PFSK-1 (cell line): ENCODE measurements at regions not wholly inside any gene's neighbourhood (a gene's known extent, or its start where the extent isn't known, plus 50 kb on each side); places are given as distances from the start of the nearest gene placed in this dataset.

Experiments
- FOXP2 ChIP-seq: optimal IDR thresholded peaks from 2 replicates; pipeline ENCODE3; 2011; ENCODE audit warnings: borderline replicate concordance, control low read depth, inconsistent platforms; ENCODE audit not compliant: insufficient read depth; ENCODE audit errors: extremely low read length, extremely low read depth
- POLR2AphosphoS5 ChIP-seq: IDR thresholded peaks from 2 replicates; pipeline ENCODE4 v1.6.1; 2012; ENCODE audit warnings: low read depth, mild to moderate bottlenecking, control low read depth, low read length, moderate library complexity
- REST ChIP-seq, 2 experiments: IDR thresholded peaks; 2 replicates each; pipeline versions ENCODE4 v1.6.1 to v1.8.0; 2011 to 2012; ENCODE audit warnings: low read depth in 2 of 2, low read length in 2 of 2, control low read depth in 1 of 2, inconsistent platforms in 1 of 2, mild to moderate bottlenecking in 1 of 2, moderate library complexity in 1 of 2; ENCODE audit not compliant: insufficient read depth in 1 of 2
- SIN3A ChIP-seq: IDR thresholded peaks from 2 replicates; pipeline ENCODE4 v1.6.1; 2012; ENCODE audit warnings: mild to moderate bottlenecking, low read length, moderate library complexity, borderline replicate concordance; ENCODE audit not compliant: insufficient read depth
- TAF1 ChIP-seq: IDR thresholded peaks from 2 replicates; pipeline ENCODE4 v1.6.1; 2012; ENCODE audit warnings: low read length, control low read depth, borderline replicate concordance; ENCODE audit not compliant: insufficient read depth

GRCh38 chr5:74422030-74422429, 218.5 kb downstream of the ENC1 start:
- no peak for TF ChIP-seq REST (IDR thresholded peaks at IDR 0.05; ENCODE audit: insufficient read depth in 1 of 2, low read depth in 2 of 2, low read length in 2 of 2)
- TF ChIP-seq FOXP2, result no peak
- TF ChIP-seq TAF1, result no peak
- TF ChIP-seq SIN3A, result no peak
- no peak for TF ChIP-seq POLR2AphosphoS5

- TF ChIP-seq SIN3A, result no peak
These were observed 219.2 kb downstream of the ENC1 start for GRCh38 chr5:74421377-74421776.

- TF ChIP-seq FOXP2 (no peak), SIN3A (no peak), REST (IDR thresholded peaks at IDR 0.05; ENCODE audit: insufficient read depth in 1 of 2, low read depth in 2 of 2, low read length in 2 of 2) (no peak), POLR2AphosphoS5 (no peak), TAF1 (no peak)
These were observed 219.6 kb downstream of the ENC1 start for GRCh38 chr5:74420947-74421346.

- TF ChIP-seq SIN3A (no peak), FOXP2 (no peak), REST (IDR thresholded peaks at IDR 0.05; ENCODE audit: insufficient read depth in 1 of 2, low read depth in 2 of 2, low read length in 2 of 2) (no peak), POLR2AphosphoS5 (no peak), TAF1 (no peak)
These were observed 220.3 kb downstream of the ENC1 start for GRCh38 chr5:74420220-74420619.

- TF ChIP-seq TAF1 (no peak), POLR2AphosphoS5 (no peak), SIN3A (no peak), REST (IDR thresholded peaks at IDR 0.05; ENCODE audit: insufficient read depth in 1 of 2, low read depth in 2 of 2, low read length in 2 of 2) (no peak), FOXP2 (no peak)
These were observed 221.1 kb downstream of the ENC1 start for GRCh38 chr5:74419468-74419867.

- TF ChIP-seq FOXP2 (no peak), REST (IDR thresholded peaks at IDR 0.05; ENCODE audit: insufficient read depth in 1 of 2, low read depth in 2 of 2, low read length in 2 of 2) (no peak), TAF1 (no peak), SIN3A (no peak), POLR2AphosphoS5 (no peak)
These were observed 221.8 kb downstream of the ENC1 start for GRCh38 chr5:74418709-74419108.
